K562 (cell line): ENCODE measurements at regions not wholly inside any gene's neighbourhood (a gene's known extent, or its start where the extent isn't known, plus 50 kb on each side); places are given as distances from the start of the nearest gene placed in this dataset.

ENCODE experiments used
- ATAC-seq: fragments of 200-7000 bp; cut with Tn5 transposase; 3 replicates; pipeline ENCODE4 v1.9.1; 2020; ENCODE audit warnings: moderate library complexity
- BruUV-seq: library from RNA; stranded (reverse); fragments of 400-500 nt; replicated peaks from 2 replicates; lab custom pipeline; 2021; lab: Mats Ljungman, UMichigan
- CTCF ChIA-PET: fragments of 300-600 bp; formaldehyde crosslinking; extraction: SDS; loops from one replicate; lab custom pipeline; 2021; ENCODE audit warnings: low intra/inter-chr PET ratio; lab: Yijun Ruan, JAX
- POLR2A ChIA-PET: fragments of 300-600, 350-650 bp; sonication (Branson Sonifier 250); formaldehyde crosslinking; extraction: SDS; loops from one replicate; lab custom pipeline; 2021; ENCODE audit warnings: antibody characterized with exemption, inconsistent platforms; lab: Yijun Ruan, JAX
- DNase-seq, 4 experiments: peaks; one replicate each; pipeline versions ENCODE4 v3.0.0 to v3.0.0-alpha.2; 2011 to 2018; ENCODE audit warnings: low spot score in 3 of 4, mixed read lengths in 3 of 4; ENCODE audit errors: extremely low read depth in 1 of 4
- FAIRE-seq: peaks from 2 replicates; lab custom pipeline; 2011; peaks lifted over from hg19 to GRCh38; lab: Jason Lieb, UNC
- H2AFZ ChIP-seq: 2 replicates; pipeline ENCODE4 v1.6.0; 2011; ENCODE audit warnings: low read depth, low read length, control low read depth, inconsistent platforms
- H3K27ac ChIP-seq: fragments of 200-600 bp; 3 replicates; pipeline ENCODE4 v1.8.0; 2011; ENCODE audit warnings: low read depth, mild to moderate bottlenecking, control low read depth, inconsistent platforms, low read length, moderate library complexity, mixed read lengths; ENCODE audit errors: extremely low read depth
- H3K27me3 ChIP-seq, 2 experiments: fragments of 300-600 bp in 1 of 2; 2 replicates in 1 of 2; 3 replicates in 1 of 2; pipeline versions ENCODE4 v1.6.0 to v1.8.0; 2011; ENCODE audit warnings: inconsistent platforms in 2 of 2, low read length in 2 of 2, mild to moderate bottlenecking in 1 of 2, mixed read lengths in 1 of 2, moderate library complexity in 1 of 2; ENCODE audit not compliant: control insufficient read depth in 2 of 2, insufficient read depth in 2 of 2
- H3K36me3 ChIP-seq: fragments of 300-600 bp; 3 replicates; pipeline ENCODE4 v1.8.0; 2011; ENCODE audit warnings: mild to moderate bottlenecking, low read length, inconsistent platforms; ENCODE audit not compliant: control insufficient read depth, insufficient read depth
- H3K4me1 ChIP-seq, 2 experiments: fragments of 200-600 bp in 1 of 2; replicated peaks in 1 of 2; 2 replicates in 1 of 2; 3 replicates in 1 of 2; pipeline versions ENCODE4 v1.5.1 to v1.8.0; 2011; ENCODE audit warnings: inconsistent platforms in 2 of 2, low read length in 2 of 2, mild to moderate bottlenecking in 1 of 2, mixed read lengths in 1 of 2, moderate library complexity in 1 of 2; ENCODE audit not compliant: control insufficient read depth in 2 of 2, insufficient read depth in 2 of 2
- H3K4me2 ChIP-seq: 2 replicates; pipeline ENCODE4 v1.6.1; 2011; ENCODE audit warnings: low read length, control low read depth, inconsistent platforms, mixed read lengths; ENCODE audit not compliant: insufficient read depth
- H3K4me3 ChIP-seq: fragments of 200-600 bp; sonication (generic), shearing (Covaris generic); 2 replicates; pipeline ENCODE4 v1.5.1; 2016; ENCODE audit warnings: control low read depth, inconsistent platforms
- H3K79me2 ChIP-seq: fragments of 200-600 bp; 3 replicates; pipeline ENCODE4 v1.8.0; 2011; ENCODE audit warnings: low read length, inconsistent platforms; ENCODE audit not compliant: control insufficient read depth, insufficient read depth
- H3K9ac ChIP-seq, 2 experiments: 2 replicates each; pipeline versions ENCODE4 v1.6.0 to v1.6.1; 2011; ENCODE audit warnings: low read depth in 2 of 2, low read length in 2 of 2, control low read depth in 1 of 2, inconsistent platforms in 1 of 2, mild to moderate bottlenecking in 1 of 2, mixed read lengths in 1 of 2; ENCODE audit not compliant: insufficient read depth in 1 of 2
- H3K9me1 ChIP-seq: one replicate; pipeline ENCODE4 v1.6.0; 2011; ENCODE audit warnings: inconsistent platforms, mild to moderate bottlenecking, low read length, moderate library complexity; ENCODE audit not compliant: control insufficient read depth, insufficient read depth
- H3K9me3 ChIP-seq: replicated peaks from 2 replicates; pipeline ENCODE4 v1.5.1; 2011; ENCODE audit warnings: low read depth, low read length, inconsistent platforms; ENCODE audit not compliant: control insufficient read depth, insufficient read depth
- H4K20me1 ChIP-seq: replicated peaks from 2 replicates; pipeline ENCODE4 v1.6.1; 2011; ENCODE audit warnings: low read length, inconsistent platforms, mixed read lengths; ENCODE audit not compliant: control insufficient read depth, insufficient read depth
- BACH1 ChIP-seq: fragments of 200-800 bp; sonication (Bioruptor generic); IDR thresholded peaks from 2 replicates; pipeline ENCODE4 v1.6.1; 2016; ENCODE audit warnings: missing genetic modification characterization, missing compliant biosample characterization
- ETS1 ChIP-seq: conservative IDR thresholded peaks from 2 replicates; pipeline ENCODE4 v1.6.1; 2011; ENCODE audit warnings: low read depth, mild to moderate bottlenecking, low read length; ENCODE audit not compliant: control insufficient read depth
- ETV6 ChIP-seq, 3 experiments: fragments of 150-350 bp in 1 of 3; sonication (generic) in 1 of 3; formaldehyde crosslinking in 1 of 3; IDR thresholded peaks; 2 replicates each; pipeline versions ENCODE4 v1.6.1 to v1.8.0; 2014 to 2022; ENCODE audit warnings: borderline replicate concordance in 2 of 3, low read depth in 2 of 3, antibody characterized with exemption in 1 of 3, low read length in 1 of 3, mild to moderate bottlenecking in 1 of 3, missing genetic modification reagents in 1 of 3
- RAD51 ChIP-seq: fragments of 450-650 bp; IDR thresholded peaks from 2 replicates; pipeline ENCODE4 v1.7.1; 2016; ENCODE audit warnings: low read depth, mild to moderate bottlenecking, borderline replicate concordance
- ZBTB5 ChIP-seq: fragments of 450-650 bp; IDR thresholded peaks from 2 replicates; pipeline ENCODE4 v1.6.1; 2017; ENCODE audit warnings: antibody characterized with exemption
- ZFP1 ChIP-seq: fragments of 450-650 bp; formaldehyde crosslinking; IDR thresholded peaks from 2 replicates; pipeline ENCODE4 v1.4.0; 2020; ENCODE audit warnings: mild to moderate bottlenecking, mixed read lengths
- ZNF785 ChIP-seq: fragments of 250-450 bp; sonication (Bioruptor Pico); IDR thresholded peaks from 2 replicates; pipeline ENCODE4 v1.4.0; 2020; ENCODE audit warnings: mild to moderate bottlenecking
- WGBS: fragments of 100-300 bp; shearing (Covaris generic); methylation state at CpG from one replicate; pipeline ENCODE4 v1.1.6; 2016; ENCODE audit warnings: low coverage, mixed read lengths; ENCODE audit not compliant: insufficient coverage; ENCODE audit errors: missing lambda C conversion rate; 5-methylcytosine and 5-hydroxymethylcytosine counted together
- in situ Hi-C: fragments of 300-500 bp; cut with MboI; formaldehyde crosslinking; loops from 4 replicates; pipeline ENCODE4 v1.15.0; 2018; ENCODE audit warnings: inconsistent platforms, mixed read lengths
- intact Hi-C: fragments of 100-400 bp; cut with micrococcal nuclease; formaldehyde crosslinking; loops from 2 replicates; pipeline ENCODE4 v1.14.2; 2022
- TF ChIP-seq, protein P1 (sequence below): fragments of 250-450 bp; sonication (Bioruptor Pico); IDR thresholded peaks from 2 replicates; pipeline ENCODE4 v1.9.0; 2021; ENCODE audit warnings: mild to moderate bottlenecking

DNA sequence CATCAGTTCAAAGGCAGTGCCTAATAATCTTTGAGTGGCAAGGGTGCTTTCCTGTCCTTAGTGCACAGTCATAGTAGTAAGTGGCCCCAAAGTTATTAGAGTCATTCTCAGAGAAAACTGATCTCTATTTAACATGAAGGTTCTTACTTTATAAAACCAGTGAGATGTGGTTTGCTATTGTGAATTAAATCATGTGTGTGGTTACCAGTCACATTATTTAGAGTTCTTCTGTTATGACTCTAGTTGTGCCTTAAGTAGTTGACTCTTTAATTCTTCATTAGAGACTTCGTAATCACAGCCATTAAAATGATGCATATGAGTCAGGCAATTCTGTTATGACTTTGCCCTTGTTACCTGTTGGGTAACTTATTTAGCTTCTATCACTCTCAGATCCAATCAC, 1392.9 kb upstream of the ACVR2A start:
- no peaks in the 10 kb centered on the region for H3K4me1 ChIP-seq
- no peak overlapping the region for H3K4me2 ChIP-seq
- no peaks in the 10 kb centered on the region for H3K9me1 ChIP-seq
- no peak for FAIRE-seq
- no peak for ATAC-seq
- H4K20me1 ChIP-seq = no peaks in the 10 kb centered on the region
- H3K27ac ChIP-seq = no peak overlapping the region
- no peaks in the 10 kb centered on the region for H3K27me3 ChIP-seq
- in situ Hi-C loops = no loop called here
- no peak overlapping the region for H3K4me3 ChIP-seq
- ChIA-PET CTCF (no interaction called here), POLR2A (no interaction called here)
- TF ChIP-seq, protein P1, sequence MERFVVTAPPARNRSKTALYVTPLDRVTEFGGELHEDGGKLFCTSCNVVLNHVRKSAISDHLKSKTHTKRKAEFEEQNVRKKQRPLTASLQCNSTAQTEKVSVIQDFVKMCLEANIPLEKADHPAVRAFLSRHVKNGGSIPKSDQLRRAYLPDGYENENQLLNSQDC = no peak
- TF ChIP-seq ETV6 (IDR thresholded peaks at IDR 0.05; ENCODE audit: borderline replicate concordance in 1 of 2, low read depth in 2 of 2, low read length in 1 of 2) = no peak
- TF ChIP-seq ETV6 (CRISPR knock-in tag; IDR thresholded peaks at IDR 0.05; ENCODE audit: borderline replicate concordance) = no peak
- TF ChIP-seq BACH1 (tag) = no peak
- no peak for TF ChIP-seq ZBTB5
- no peak for TF ChIP-seq ETS1
- no peak for TF ChIP-seq ZNF785 (CRISPR knock-in tag)
- no peak for TF ChIP-seq RAD51
- TF ChIP-seq ZFP1 = no peak
- no TSS peak for BruUV-seq
- H2AFZ ChIP-seq = no peak overlapping the region
- no peak for DNase-seq
- no peaks in the 10 kb centered on the region for H3K9me3 ChIP-seq
- WGBS = 0% methylated on average over 1 of the region's 1 CpG
- no peaks in the 10 kb centered on the region for H3K79me2 ChIP-seq
- no peaks in the 10 kb centered on the region for H3K36me3 ChIP-seq
- intact Hi-C loops = no loop called here
- H3K9ac ChIP-seq = no peak overlapping the region
